SK-N-SH (cell line): ENCODE measurements at regions not wholly inside any gene's neighbourhood (a gene's known extent, or its start where the extent isn't known, plus 50 kb on each side); places are given as distances from the start of the nearest gene placed in this dataset.

Experiments
- CTCF ChIP-seq: fragments of 200-600 bp; sonication (generic); IDR thresholded peaks from 2 replicates; pipeline ENCODE4 v1.6.1; 2017; ENCODE audit warnings: antibody characterized with exemption, mild to moderate bottlenecking, moderate library complexity
- POLR2AphosphoS5 ChIP-seq: IDR thresholded peaks from 2 replicates; pipeline ENCODE4 v1.6.1; 2012; ENCODE audit warnings: low read depth, low read length
- RCOR1 ChIP-seq: fragments of 150-350 bp; IDR thresholded peaks from 2 replicates; pipeline ENCODE4 v1.6.1; 2017; ENCODE audit warnings: antibody characterized with exemption, low read length
- SMC3 ChIP-seq: IDR thresholded peaks from 2 replicates; pipeline ENCODE4 v1.6.1; 2012; ENCODE audit warnings: low read depth, low read length, improper control_type of control experiment
- TF ChIP-seq, protein P1 (sequence below): fragments of 150-350 bp; IDR thresholded peaks from 2 replicates; pipeline ENCODE4 v1.6.1; 2016; ENCODE audit warnings: mild to moderate bottlenecking, low read depth, low read length

DNA sequence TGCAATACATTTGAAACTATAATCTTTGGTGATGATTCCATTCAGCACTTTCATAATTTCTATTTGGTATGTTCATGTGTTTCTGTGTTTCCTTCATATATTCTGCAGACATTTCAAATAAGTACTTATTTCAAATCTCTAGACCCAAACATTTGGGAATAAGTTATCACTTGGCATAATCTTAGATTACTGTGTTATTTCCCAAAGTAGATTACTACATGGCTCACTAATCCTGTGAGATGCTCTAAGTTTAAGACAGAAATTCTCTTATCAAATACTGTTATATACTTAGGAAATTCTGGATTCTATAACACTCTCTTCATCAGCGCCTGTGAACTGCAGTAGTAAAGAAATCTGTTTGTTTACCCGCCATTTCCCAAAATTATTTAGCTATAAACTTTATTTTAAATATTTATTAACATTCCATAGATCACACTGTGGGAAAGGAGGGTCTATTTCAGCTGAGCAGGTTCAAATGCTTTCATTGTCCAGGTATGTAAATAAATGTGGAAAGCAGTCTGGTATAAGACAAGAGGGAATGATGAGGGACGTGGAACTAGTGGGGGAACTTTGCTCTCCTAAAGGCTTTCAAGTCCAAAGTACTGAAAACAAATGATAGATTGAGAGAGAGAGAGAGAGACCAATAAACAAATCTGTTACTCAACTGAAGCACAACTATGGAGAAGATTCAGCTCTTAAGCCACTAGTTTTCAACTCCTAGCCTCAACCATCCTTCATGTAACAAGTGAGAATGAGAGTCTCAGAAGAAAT is 61.8 kb upstream of the TOM1L1 start:
- no peak for TF ChIP-seq CTCF
- TF ChIP-seq SMC3, result no peak
- TF ChIP-seq RCOR1, result no peak
- TF ChIP-seq POLR2AphosphoS5, result no peak
- TF ChIP-seq, protein P1, sequence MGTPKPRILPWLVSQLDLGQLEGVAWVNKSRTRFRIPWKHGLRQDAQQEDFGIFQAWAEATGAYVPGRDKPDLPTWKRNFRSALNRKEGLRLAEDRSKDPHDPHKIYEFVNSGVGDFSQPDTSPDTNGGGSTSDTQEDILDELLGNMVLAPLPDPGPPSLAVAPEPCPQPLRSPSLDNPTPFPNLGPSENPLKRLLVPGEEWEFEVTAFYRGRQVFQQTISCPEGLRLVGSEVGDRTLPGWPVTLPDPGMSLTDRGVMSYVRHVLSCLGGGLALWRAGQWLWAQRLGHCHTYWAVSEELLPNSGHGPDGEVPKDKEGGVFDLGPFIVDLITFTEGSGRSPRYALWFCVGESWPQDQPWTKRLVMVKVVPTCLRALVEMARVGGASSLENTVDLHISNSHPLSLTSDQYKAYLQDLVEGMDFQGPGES, result no peak
